GM21825 (cell line): ENCODE measurements at regions not wholly inside any gene's neighbourhood (a gene's known extent, or its start where the extent isn't known, plus 50 kb on each side); places are given as distances from the start of the nearest gene placed in this dataset.

ENCODE experiments used
- ATAC-seq: cut with Tn5 transposase; IDR thresholded peaks from one replicate; pipeline ENCODE4 v1.9.1; 2021; ENCODE audit warnings: mild to moderate bottlenecking, moderate library complexity; ENCODE audit not compliant: unreplicated experiment

GRCh38 chr17:71342737-71343136, 778.1 kb upstream of the SOX9 start:
- ATAC-seq, result no peak

DNA sequence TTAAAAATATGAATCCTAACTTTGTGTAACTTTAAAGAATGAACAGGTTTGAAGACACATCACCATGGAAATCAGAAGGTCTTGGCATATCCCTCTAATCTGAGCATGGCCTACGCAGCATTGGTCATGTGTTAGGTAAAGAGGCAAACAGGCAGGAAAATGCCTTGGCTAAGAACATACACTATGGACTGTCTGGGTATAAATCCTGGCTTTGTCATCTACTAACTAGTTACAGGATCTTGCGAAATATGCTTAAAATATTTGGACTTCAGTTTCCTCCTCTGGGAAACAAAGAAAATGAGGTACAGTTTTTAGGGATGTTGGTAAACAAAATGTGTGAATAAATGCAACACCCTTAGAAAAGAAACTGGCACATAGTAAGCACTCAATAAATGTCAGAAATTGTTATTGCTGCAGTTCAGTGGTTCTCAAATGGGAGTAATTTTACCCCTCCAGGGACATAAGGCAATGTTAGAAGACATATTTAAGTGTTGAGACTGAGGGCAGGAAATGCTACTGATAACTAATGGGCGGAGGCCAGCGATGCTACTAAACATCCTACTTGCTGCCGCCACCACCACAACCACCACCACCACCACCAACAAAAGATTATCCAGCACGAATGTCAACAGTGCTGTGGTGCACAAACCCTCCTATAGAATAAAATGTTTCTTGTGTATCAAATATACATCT, 770.8 kb upstream of the SOX9 start:
- no peak for ATAC-seq

DNA sequence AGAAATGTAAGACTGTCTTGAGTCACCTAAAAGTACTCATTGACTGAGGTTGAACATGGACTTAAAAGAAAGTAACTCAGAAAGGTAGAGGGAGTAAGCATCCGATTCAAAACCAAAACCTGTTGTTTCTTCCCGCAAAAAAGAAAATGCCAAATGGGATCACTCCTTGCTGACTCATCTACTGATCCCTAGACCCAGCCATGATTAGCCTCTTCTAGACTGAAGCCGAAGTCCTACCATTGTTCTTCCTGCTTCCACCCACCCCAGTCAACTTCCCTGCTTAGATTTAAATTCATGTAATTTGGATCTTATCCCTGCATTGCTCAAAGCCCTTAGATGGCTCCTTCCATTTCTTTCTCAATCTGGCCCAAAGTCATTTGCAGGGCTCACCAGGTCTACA, 760.5 kb upstream of the SOX9 start:
- no peak for ATAC-seq

- ATAC-seq, result no peak
Observed at GRCh38 chr17:71361656-71362450, 759.0 kb upstream of the SOX9 start.

DNA sequence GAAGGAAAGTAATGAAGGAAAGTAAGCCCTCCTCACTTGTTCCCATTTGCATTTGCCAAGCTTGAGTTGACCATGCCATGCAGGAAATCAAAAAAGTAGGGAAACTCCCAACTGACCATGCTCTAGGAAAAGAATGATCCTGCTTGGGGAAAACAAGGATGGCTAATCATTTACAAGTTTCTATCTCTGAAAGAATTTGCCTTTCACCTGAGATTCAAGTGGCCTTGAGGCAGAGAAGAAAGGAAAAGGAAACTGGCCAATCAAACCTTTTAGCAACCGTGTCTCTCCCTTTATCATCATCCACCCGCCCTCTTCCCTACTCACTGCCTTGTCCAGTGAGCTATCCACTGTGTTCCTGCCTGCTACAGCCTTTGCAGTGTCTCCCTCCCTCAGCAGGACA, 757.2 kb upstream of the SOX9 start:
- no peak for ATAC-seq

GRCh38 chr17:71371809-71372208, 749.0 kb upstream of the SOX9 start:
- ATAC-seq, result no peak

DNA sequence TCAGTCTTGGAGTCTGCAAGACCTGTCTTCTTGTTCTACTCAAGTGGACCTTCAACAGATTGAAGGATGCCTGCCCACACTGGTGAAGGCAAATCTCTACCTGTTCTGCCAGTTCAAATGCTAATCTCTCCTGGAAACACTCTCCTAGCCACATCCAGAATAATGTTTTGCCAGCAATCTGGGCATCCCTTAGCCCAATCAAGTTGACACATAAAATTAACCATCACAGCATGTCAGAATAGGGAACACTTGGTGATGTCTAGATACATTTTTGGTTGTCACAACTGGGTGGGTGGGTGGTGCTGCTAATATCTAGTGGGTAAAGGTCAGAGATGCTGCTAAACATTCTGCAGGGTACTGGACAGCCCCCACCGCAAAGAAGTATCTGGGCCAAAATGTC, 744.9 kb upstream of the SOX9 start:
- ATAC-seq, result no peak

DNA sequence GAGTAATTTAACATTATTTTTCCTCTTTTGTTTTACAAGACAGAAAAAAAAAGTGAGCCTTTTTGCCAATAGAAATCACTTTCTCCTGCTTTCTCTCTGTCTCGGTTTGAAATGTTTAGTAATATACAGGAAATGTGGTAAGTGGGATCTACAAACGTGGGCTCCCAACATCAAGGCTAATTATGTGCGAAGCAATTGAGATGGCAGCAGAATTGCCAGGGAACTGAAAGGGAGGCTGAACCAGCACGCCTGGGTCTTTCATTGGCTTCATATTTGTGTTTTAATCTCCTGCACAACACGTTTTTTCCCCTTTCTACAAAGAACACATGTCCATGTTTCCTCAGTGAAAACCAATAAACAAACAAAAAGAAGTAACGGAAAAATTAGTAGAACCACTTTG, 743.9 kb upstream of the SOX9 start:
- no peak for ATAC-seq

GRCh38 chr17:71378036-71378435, 742.8 kb upstream of the SOX9 start:
- ATAC-seq, result no peak

DNA sequence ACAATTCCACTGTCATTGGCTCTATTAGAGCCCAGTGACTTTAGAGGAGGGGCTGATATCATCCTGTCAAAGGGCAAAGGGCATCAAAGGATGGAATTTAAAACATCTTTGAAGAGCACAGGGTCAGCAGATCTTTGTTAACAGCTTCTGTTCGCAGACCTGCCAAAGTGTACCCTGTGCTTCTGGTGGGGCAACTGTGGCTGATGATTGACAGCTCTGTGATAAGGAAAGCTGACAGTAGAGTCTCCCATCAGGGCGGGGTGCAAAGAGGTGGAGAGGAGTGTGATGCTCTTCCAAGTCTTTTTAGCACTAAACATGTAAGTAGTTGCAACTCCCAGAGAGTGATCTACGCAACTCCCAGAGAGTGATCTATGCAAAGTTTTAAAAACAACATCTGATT, 742.1 kb upstream of the SOX9 start:
- ATAC-seq, result no peak

DNA sequence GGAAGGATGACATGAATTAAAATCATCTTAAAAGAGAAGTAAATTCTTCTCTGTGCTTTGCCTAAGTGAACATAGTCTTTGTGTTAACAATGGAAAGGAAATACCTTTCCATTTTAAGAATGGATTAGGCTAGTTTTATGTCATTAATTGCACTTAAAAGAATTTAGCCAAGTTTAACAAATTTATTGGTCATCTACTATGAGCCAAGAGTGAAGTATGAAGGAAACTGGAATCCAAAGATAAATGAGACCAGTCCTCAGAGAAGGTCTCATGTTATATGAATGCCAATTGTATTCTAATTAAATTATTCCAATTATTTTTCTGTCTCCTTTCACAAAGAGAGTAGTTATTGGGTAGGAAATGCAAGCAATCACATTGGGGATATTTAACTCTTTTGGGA, 741.3 kb upstream of the SOX9 start:
- no peak for ATAC-seq

- no peak for ATAC-seq
Observed at GRCh38 chr17:71380535-71380934, 740.3 kb upstream of the SOX9 start.

- no peak for ATAC-seq
Observed at GRCh38 chr17:71380936-71381335, 739.9 kb upstream of the SOX9 start.

DNA sequence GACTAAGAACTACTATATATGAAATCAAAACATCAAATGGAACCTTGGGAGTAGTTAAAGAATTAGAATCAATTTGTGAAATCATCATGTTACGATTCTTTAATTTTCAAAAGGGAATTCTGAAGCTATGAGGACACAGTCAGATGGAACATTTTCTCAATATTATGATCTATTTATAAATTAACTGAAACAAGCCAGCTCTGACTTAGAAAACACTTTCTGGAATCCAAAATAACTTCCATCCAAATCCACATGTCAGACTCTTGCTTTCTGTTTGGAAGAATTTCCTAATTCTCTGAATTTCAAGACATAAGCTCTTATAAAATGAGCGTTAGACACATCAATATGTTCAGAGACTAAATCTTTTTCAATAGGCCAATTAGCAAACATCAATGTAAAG, 737.7 kb upstream of the SOX9 start:
- no peak for ATAC-seq

DNA sequence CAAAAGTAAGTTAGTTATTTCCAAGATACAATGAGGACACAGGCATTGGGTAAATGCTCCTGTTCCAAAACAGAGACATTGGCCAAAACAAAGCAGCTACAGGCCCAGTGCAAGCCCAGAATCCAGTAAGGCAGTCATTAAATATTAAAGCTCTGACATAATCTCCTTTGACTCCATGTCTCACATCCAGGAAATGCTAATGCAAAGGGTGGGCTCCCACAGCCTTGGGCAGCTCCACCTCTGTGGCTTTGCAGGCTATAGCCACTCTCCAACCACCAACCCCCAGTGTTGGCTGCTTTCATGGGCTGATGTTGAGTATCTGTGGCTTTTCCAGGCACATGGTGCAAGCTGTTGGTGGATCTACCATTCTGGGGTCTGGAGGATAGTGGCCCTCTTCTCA, 733.4 kb upstream of the SOX9 start:
- no peak for ATAC-seq

GRCh38 chr17:71392715-71393567, 727.9 kb upstream of the SOX9 start:
- no peak for ATAC-seq

GRCh38 chr17:71395901-71396300, 724.9 kb upstream of the SOX9 start:
- ATAC-seq, result no peak

DNA sequence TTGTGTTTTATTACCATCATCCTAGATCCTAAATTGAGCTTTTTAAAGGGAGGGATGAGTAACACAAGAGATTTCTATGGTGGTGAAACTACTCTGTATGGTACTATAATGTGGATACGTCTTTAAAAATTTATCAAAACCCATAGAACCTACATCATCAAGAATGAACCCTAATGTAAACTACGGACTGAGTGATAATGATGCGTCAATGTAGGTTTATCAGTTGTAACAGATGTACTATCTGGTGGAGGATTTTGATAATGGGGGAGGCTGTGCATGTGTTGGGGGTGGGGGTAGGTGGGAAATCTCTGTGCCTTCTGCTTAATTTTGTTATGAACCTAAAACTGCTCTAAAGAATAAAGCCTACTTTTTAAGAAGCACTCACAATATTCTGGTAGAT, 724.1 kb upstream of the SOX9 start:
- no peak for ATAC-seq

DNA sequence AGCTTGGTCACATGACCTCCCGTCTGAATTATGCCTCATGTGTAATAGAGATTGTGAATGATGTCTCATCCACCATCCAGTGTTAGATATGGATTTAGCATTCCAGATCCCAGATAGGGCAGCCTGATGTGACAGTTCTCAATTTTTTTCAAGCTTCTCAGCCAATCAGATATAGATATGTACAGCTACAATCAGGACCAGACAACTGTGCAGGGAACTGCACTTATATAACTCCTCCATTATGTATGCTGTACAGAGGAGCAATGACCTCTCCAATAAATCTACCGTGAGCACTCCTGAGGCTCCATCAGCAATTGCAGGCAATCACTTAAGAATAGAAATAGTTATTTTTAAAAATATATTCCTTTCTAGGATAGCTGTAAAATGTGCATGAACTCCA, 722.8 kb upstream of the SOX9 start:
- no peak for ATAC-seq

DNA sequence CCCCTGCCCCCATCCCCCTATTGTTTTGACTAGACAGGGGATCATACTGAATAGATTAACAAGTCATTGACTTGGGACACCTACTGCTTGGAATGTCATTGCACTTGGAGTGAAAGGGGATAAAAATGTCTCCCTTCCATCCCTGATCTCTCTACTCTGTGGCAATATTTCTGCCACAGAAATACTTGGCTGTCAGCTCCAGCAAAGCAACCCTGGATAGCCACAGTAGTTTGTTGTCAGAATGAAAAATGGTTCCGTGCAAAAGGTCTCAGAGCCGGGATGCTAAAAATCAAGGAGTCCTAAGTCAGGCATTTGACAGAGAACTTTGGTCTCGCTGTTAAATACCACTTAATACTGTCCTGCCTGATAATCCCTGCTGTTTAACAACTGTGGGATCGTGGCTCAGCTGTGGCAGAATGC, 722.0 kb upstream of the SOX9 start:
- ATAC-seq, result no peak

GRCh38 chr17:71399221-71399620, 721.6 kb upstream of the SOX9 start:
- no peak for ATAC-seq

GRCh38 chr17:71399649-71400048, 721.2 kb upstream of the SOX9 start:
- ATAC-seq, result no peak
